SW480 (cell line): ENCODE measurements at regions not wholly inside any gene's neighbourhood (a gene's known extent, or its start where the extent isn't known, plus 50 kb on each side); places are given as distances from the start of the nearest gene placed in this dataset.

Experiments used
- DNase-seq: peaks from one replicate; pipeline ENCODE4 v3.0.0-alpha.2; 2016; ENCODE audit warnings: low spot score

GRCh38 chr7:51666751-51667150 is 350.1 kb upstream of the COBL start:
- DNase-seq: no peak

- DNase-seq: no peak
Observed at GRCh38 chr7:51666266-51666665, 349.7 kb upstream of the COBL start.

GRCh38 chr7:51665045-51665780 is 348.6 kb upstream of the COBL start:
- no peak for DNase-seq

- DNase-seq: no peak
Observed at GRCh38 chr7:51660516-51660915, 343.9 kb upstream of the COBL start.

GRCh38 chr7:51658684-51659083 is 342.1 kb upstream of the COBL start:
- no peak for DNase-seq

- peak; percentile 95 for DNase-seq
Observed at GRCh38 chr7:51647931-51648351, 331.3 kb upstream of the COBL start.

- DNase-seq: no peak
Observed at GRCh38 chr7:51647486-51647885, 330.9 kb upstream of the COBL start.

GRCh38 chr7:51645702-51646298 is 329.2 kb upstream of the COBL start:
- no peak for DNase-seq

- no peak for DNase-seq
Observed at GRCh38 chr7:51645255-51645654, 328.6 kb upstream of the COBL start.

- no peak for DNase-seq
Observed at GRCh38 chr7:51644216-51644615, 327.6 kb upstream of the COBL start.

- DNase-seq: no peak
Observed at GRCh38 chr7:51640841-51641240, 324.2 kb upstream of the COBL start.

GRCh38 chr7:51639661-51640334 is 323.2 kb upstream of the COBL start:
- DNase-seq: peak; percentile 52

- DNase-seq: no peak
Observed at GRCh38 chr7:51636503-51636902, 319.9 kb upstream of the COBL start.

- DNase-seq: no peak
Observed at GRCh38 chr7:51635775-51636174, 319.2 kb upstream of the COBL start.

GRCh38 chr7:51634538-51634937 is 317.9 kb upstream of the COBL start:
- DNase-seq: no peak

GRCh38 chr7:51634025-51634424 is 317.4 kb upstream of the COBL start:
- no peak for DNase-seq

- no peak for DNase-seq
Observed at GRCh38 chr7:51633596-51633995, 317.0 kb upstream of the COBL start.

- DNase-seq: no peak
Observed at GRCh38 chr7:51633006-51633405, 316.4 kb upstream of the COBL start.

GRCh38 chr7:51630933-51631332 is 314.3 kb upstream of the COBL start:
- DNase-seq: no peak

GRCh38 chr7:51629206-51629605 is 312.6 kb upstream of the COBL start:
- DNase-seq: no peak

GRCh38 chr7:51621956-51622355 is 305.3 kb upstream of the COBL start:
- no peak for DNase-seq

- DNase-seq: no peak
Observed at GRCh38 chr7:51620706-51621105, 304.1 kb upstream of the COBL start.

GRCh38 chr7:51619880-51620279 is 303.3 kb upstream of the COBL start:
- peak; percentile 31 for DNase-seq
